Osteoblast (primary cell): ENCODE measurements at regions not wholly inside any gene's neighbourhood (a gene's known extent, or its start where the extent isn't known, plus 50 kb on each side); places are given as distances from the start of the nearest gene placed in this dataset.

ENCODE experiments used
- DNase-seq: peaks from one replicate; pipeline ENCODE4 v3.0.0; 2011; ENCODE audit warnings: low spot score, mixed read lengths; ENCODE audit not compliant: insufficient read length; ENCODE audit errors: missing footprints
- H2AFZ ChIP-seq: 2 replicates; pipeline ENCODE4 v1.6.0; 2011; ENCODE audit warnings: mild to moderate bottlenecking, low read length
- H3K27ac ChIP-seq: 2 replicates; pipeline ENCODE4 v1.5.1; 2011; ENCODE audit warnings: mild to moderate bottlenecking, low read depth, low read length, moderate library complexity
- H3K27me3 ChIP-seq: 2 replicates; pipeline ENCODE4 v1.6.0; 2012; ENCODE audit warnings: mild to moderate bottlenecking, control low read depth, inconsistent platforms, low read length, moderate library complexity; ENCODE audit not compliant: insufficient read depth
- H3K36me3 ChIP-seq: 2 replicates; pipeline ENCODE4 v1.5.1; 2011; ENCODE audit warnings: mild to moderate bottlenecking, low read length, control low read depth, moderate library complexity; ENCODE audit not compliant: insufficient read depth
- H3K4me1 ChIP-seq: 2 replicates; pipeline ENCODE4 v1.5.1; 2011; ENCODE audit warnings: mild to moderate bottlenecking, low read length, control low read depth, moderate library complexity; ENCODE audit not compliant: insufficient read depth
- H3K4me2 ChIP-seq: 2 replicates; pipeline ENCODE4 v1.6.0; 2011; ENCODE audit warnings: mild to moderate bottlenecking, low read length; ENCODE audit not compliant: insufficient read depth
- H3K4me3 ChIP-seq: fragments of 200-600 bp; sonication (generic); 3 replicates; pipeline ENCODE4 v1.5.1; 2012; ENCODE audit warnings: mild to moderate bottlenecking, low read length, inconsistent platforms; ENCODE audit not compliant: insufficient read depth
- H3K79me2 ChIP-seq: 2 replicates; pipeline ENCODE4 v1.6.0; 2012; ENCODE audit warnings: mild to moderate bottlenecking, low read length, control low read depth, inconsistent platforms; ENCODE audit not compliant: insufficient read depth
- H3K9me3 ChIP-seq: 2 replicates; pipeline ENCODE4 v1.5.1; 2011; ENCODE audit warnings: low read depth, low read length, control low read depth
- H4K20me1 ChIP-seq: 2 replicates; pipeline ENCODE4 v1.6.0; 2012; ENCODE audit warnings: mild to moderate bottlenecking, low read length, control low read depth; ENCODE audit not compliant: insufficient read depth
- CTCF ChIP-seq: IDR thresholded peaks from 2 replicates; pipeline ENCODE4 v1.5.1; 2011; ENCODE audit warnings: mild to moderate bottlenecking, low read depth, low read length, moderate library complexity; ENCODE audit errors: extremely low read depth

DNA sequence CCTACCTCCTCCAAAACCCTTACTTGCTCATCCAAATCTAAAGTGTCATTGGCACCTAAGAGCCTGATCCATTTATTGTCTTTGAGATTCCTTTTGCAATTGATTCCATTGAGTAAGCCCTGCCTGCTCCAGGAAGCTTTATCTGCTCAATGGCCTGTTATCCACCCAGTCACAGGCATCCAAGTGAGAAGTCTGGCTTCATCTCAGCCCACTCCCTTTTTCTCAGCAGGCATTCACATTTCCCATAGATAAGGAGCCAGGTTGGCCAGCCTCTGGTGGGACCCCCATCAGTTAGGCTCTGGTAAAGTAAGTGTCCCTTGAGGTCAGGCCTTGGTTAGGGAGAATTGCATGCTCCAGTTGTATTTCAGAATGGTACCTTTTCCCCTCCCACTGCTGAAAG, 396.2 kb upstream of the ST6GAL2 start:
- H3K4me3 ChIP-seq = no peak overlapping the region
- no peak for TF ChIP-seq CTCF
- no peaks in the 10 kb centered on the region for H3K79me2 ChIP-seq
- H3K4me2 ChIP-seq = no peak overlapping the region
- no peaks in the 10 kb centered on the region for H3K36me3 ChIP-seq
- H3K27me3 ChIP-seq = no peaks in the 10 kb centered on the region
- H3K27ac ChIP-seq = no peak overlapping the region
- H3K9me3 ChIP-seq = no peaks in the 10 kb centered on the region
- DNase-seq = no peak
- no peak overlapping the region for H2AFZ ChIP-seq
- H3K4me1 ChIP-seq = no peaks in the 10 kb centered on the region
- H4K20me1 ChIP-seq = no peaks in the 10 kb centered on the region

DNA sequence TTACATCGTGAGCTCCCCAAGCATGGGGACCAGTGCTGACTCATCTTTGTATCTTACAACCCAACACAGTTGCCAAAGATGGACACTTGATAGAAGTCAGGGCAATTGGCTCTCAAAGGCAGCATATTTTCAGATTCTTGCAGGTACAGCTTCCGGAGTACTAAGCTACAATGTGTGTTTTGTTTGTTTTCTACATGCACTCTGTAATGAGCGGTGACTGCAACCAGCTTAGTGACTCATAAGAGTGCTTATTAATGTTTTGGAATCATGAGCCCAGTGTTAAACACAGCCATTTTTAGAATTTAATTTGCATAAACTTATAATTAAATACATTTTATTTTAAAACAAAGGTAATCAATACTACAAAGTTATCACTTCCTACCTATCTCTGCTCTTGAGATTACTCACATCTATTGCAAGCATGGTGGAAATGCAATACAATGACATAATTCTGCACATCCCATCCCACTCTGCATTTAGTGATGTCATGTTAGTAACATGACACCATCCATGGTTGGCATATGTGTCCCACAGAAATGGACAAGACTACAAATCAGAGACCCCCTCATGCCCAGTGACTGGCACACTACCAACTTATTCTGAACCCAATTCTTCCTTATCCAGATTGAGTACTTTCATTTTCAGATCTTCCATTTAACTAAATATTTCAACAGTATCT, 399.8 kb upstream of the ST6GAL2 start:
- Histone ChIP-seq H3K79me2 (no peaks in the 10 kb centered on the region), H4K20me1 (no peaks in the 10 kb centered on the region), H3K9me3 (no peaks in the 10 kb centered on the region), H3K4me3 (no peak overlapping the region), H2AFZ (no peak overlapping the region), H3K4me2 (no peak overlapping the region), H3K27me3 (no peaks in the 10 kb centered on the region), H3K36me3 (no peaks in the 10 kb centered on the region), H3K4me1 (no peaks in the 10 kb centered on the region), H3K27ac (no peak overlapping the region)
- no peak for DNase-seq
- no peak for TF ChIP-seq CTCF

DNA sequence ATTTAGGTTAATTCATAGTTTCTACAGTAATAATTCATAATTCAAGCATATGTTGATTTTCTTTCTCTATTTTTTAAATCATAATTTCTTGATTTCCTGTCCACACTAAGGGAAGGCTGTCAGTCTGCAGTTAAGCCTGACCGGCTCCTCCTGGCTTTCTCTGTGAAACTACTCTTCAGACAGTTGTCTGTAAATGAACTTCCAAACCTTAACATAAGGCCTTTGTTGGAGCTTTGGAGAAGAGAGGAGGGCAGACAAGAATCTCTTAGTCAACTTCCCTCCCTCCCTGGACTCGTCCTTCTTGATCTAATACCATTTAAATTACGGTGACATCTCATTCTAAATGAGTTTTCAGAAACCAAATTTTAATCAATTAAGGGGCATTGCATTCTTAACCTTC, 404.1 kb upstream of the ST6GAL2 start:
- Histone ChIP-seq H4K20me1 (no peaks in the 10 kb centered on the region), H3K27me3 (no peaks in the 10 kb centered on the region), H3K79me2 (no peaks in the 10 kb centered on the region), H3K36me3 (no peaks in the 10 kb centered on the region), H2AFZ (no peak overlapping the region), H3K4me3 (no peak overlapping the region), H3K4me1 (no peaks in the 10 kb centered on the region), H3K9me3 (no peaks in the 10 kb centered on the region), H3K27ac (no peak overlapping the region), H3K4me2 (no peak overlapping the region)
- DNase-seq = no peak
- no peak for TF ChIP-seq CTCF

GRCh38 chr2:107303964-107304363, 418.0 kb upstream of the ST6GAL2 start:
- peak; percentile 73 for DNase-seq
- H3K36me3 ChIP-seq = no peaks in the 10 kb centered on the region
- H3K4me1 ChIP-seq = no peaks in the 10 kb centered on the region
- H4K20me1 ChIP-seq = no peaks in the 10 kb centered on the region
- no peaks in the 10 kb centered on the region for H3K79me2 ChIP-seq
- H3K4me3 ChIP-seq = no peak overlapping the region
- H3K27me3 ChIP-seq = no peaks in the 10 kb centered on the region
- no peak for TF ChIP-seq CTCF
- H2AFZ ChIP-seq = no peak overlapping the region
- no peaks in the 10 kb centered on the region for H3K9me3 ChIP-seq
- no peak overlapping the region for H3K27ac ChIP-seq
- H3K4me2 ChIP-seq = no peak overlapping the region
